ENCODE measurements at regions not wholly inside any gene's neighbourhood (a gene's known extent, or its start where the extent isn't known, plus 50 kb on each side); places are given as distances from the start of the nearest gene placed in this dataset.

DNA sequence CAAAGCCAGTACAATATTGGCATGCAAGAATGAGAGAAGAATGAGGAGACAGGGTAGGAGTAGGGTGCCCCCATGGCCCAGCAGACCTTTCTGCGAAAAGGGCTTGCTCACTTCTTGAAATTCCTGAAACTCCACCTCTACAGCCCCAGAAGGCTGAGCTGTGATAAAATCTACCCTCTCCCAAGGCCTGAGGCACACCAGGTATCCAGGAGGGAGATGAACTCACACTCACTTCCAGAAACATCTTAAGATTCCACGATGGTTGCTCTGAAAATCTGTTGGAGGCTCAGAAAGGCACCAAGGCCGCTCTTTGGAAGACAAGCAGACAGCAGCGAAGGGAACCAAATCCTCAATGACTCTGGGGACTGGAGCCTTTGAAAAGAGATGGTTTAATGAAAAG, 297.5 kb downstream of the UACA start (continued):
- TF ChIP-seq RNF2 (IDR thresholded peaks at IDR 0.05; ENCODE audit: borderline replicate concordance, low read depth, low read length, missing control alignments, poor library complexity, severe bottlenecking) (no peak), CREB1 (IDR thresholded peaks at IDR 0.05) (no peak), CBX5 (IDR thresholded peaks at IDR 0.05; ENCODE audit: low read depth, low read length) (no peak), TBP (IDR thresholded peaks at IDR 0.05; ENCODE audit: low read depth, low read length) (no peak), SAP30 (IDR thresholded peaks at IDR 0.05; ENCODE audit: insufficient read depth, insufficient replicate concordance, low read length) (no peak), JUN (IDR thresholded peaks at IDR 0.05; ENCODE audit: low read depth, low read length) (no peak), CTCF (IDR thresholded peaks at IDR 0.05; ENCODE audit: control extremely low read depth in 1 of 3, insufficient read depth in 1 of 3, low read depth in 1 of 3, low read length in 3 of 3) (no peak)

Measured in H1 (cell line).